HepG2 (cell line): ENCODE measurements at regions not wholly inside any gene's neighbourhood (a gene's known extent, or its start where the extent isn't known, plus 50 kb on each side); places are given as distances from the start of the nearest gene placed in this dataset.
A peak's percentile ranks its signal among the peaks of the same experiment; 100 is the strongest.

Experiments used
- ATAC-seq: fragments of 200-7000 bp; cut with Tn5 transposase; 3 replicates; pipeline ENCODE4 v1.9.1; 2020; ENCODE audit warnings: mild to moderate bottlenecking, moderate library complexity
- BruUV-seq: library from RNA; stranded (reverse); fragments of 400-500 nt; replicated peaks from 2 replicates; lab custom pipeline; 2021; lab: Mats Ljungman, UMichigan
- CTCF ChIA-PET: fragments of 300-600 bp; formaldehyde crosslinking; extraction: SDS; loops from one replicate; lab custom pipeline; 2021; ENCODE audit warnings: low total read pairs, inconsistent platforms, low intra/inter-chr PET ratio; lab: Yijun Ruan, JAX
- POLR2A ChIA-PET: fragments of 350-600 bp; sonication (Branson Sonifier 250); formaldehyde crosslinking; loops from one replicate; lab custom pipeline; 2020; ENCODE audit warnings: antibody characterized with exemption, inconsistent platforms; lab: Yijun Ruan, JAX
- DNase-seq: peaks from one replicate; pipeline ENCODE4 v3.0.0-alpha.2; 2015; ENCODE audit warnings: low spot score
- FAIRE-seq: peaks from 3 replicates; lab custom pipeline; 2011; peaks lifted over from hg19 to GRCh38; lab: Jason Lieb, UNC
- H2AFZ ChIP-seq: one replicate; pipeline ENCODE4 v1.6.1; 2011; ENCODE audit warnings: low read length, inconsistent platforms
- H3K27ac ChIP-seq: fragments of 300-600 bp; 3 replicates; pipeline ENCODE4 v1.8.0; 2011; ENCODE audit warnings: mixed run types, mild to moderate bottlenecking, mixed read lengths, low read length, inconsistent platforms; ENCODE audit not compliant: insufficient read depth; ENCODE audit errors: extremely low read length
- H3K27me3 ChIP-seq, 2 experiments: fragments of 200-600 bp in 1 of 2; 2 replicates in 1 of 2; 3 replicates in 1 of 2; pipeline versions ENCODE4 v1.6.0 to v1.8.0; 2011; ENCODE audit warnings: low read length in 2 of 2, mild to moderate bottlenecking in 2 of 2, moderate library complexity in 2 of 2, inconsistent platforms in 1 of 2; ENCODE audit not compliant: insufficient read depth in 2 of 2, control insufficient read depth in 1 of 2
- H3K36me3 ChIP-seq, 2 experiments: fragments of 200-600 bp in 1 of 2; replicated peaks in 1 of 2; 2 replicates in 1 of 2; 3 replicates in 1 of 2; pipeline versions ENCODE4 v1.5.1 to v1.8.0; 2011; ENCODE audit warnings: low read length in 2 of 2, inconsistent platforms in 1 of 2; ENCODE audit not compliant: insufficient read depth in 2 of 2, control insufficient read depth in 1 of 2
- H3K4me1 ChIP-seq: 2 replicates; pipeline ENCODE4 v1.5.1; 2012; ENCODE audit warnings: low read length, inconsistent platforms; ENCODE audit not compliant: insufficient read depth
- H3K4me2 ChIP-seq: 2 replicates; pipeline ENCODE4 v1.6.0; 2011; ENCODE audit warnings: low read depth, low read length, inconsistent platforms
- H3K4me3 ChIP-seq, 3 experiments: fragments of 200-600 bp in 1 of 3; sonication (generic), shearing (Covaris generic) in 1 of 3; replicated peaks in 1 of 3; 2 replicates each; pipeline ENCODE4 v1.5.1; 2011 to 2016; ENCODE audit warnings: low read length in 3 of 3, inconsistent platforms in 2 of 3, low read depth in 2 of 3, mild to moderate bottlenecking in 2 of 3, control low read depth in 1 of 3, mixed read lengths in 1 of 3; ENCODE audit not compliant: insufficient read depth in 1 of 3
- H3K79me2 ChIP-seq: one replicate; pipeline ENCODE4 v1.6.1; 2011; ENCODE audit warnings: low read length, inconsistent platforms; ENCODE audit not compliant: insufficient read depth
- H3K9ac ChIP-seq: 2 replicates; pipeline ENCODE4 v1.6.0; 2011; ENCODE audit warnings: mild to moderate bottlenecking, low read depth, low read length, inconsistent platforms; ENCODE audit not compliant: insufficient read depth
- H3K9me3 ChIP-seq: 2 replicates; pipeline ENCODE4 v1.5.1; 2012; ENCODE audit warnings: mild to moderate bottlenecking, low read length
- H4K20me1 ChIP-seq: 2 replicates; pipeline ENCODE4 v1.6.0; 2011; ENCODE audit warnings: inconsistent platforms, mild to moderate bottlenecking, low read length, moderate library complexity; ENCODE audit not compliant: insufficient read depth
- HCFC1 ChIP-seq: fragments of 150-350 bp; IDR thresholded peaks from 2 replicates; pipeline ENCODE4 v1.6.1; 2014; ENCODE audit warnings: low read depth, low read length
- KMT2B ChIP-seq: IDR thresholded peaks from 2 replicates; pipeline ENCODE4 v1.6.1; 2016; ENCODE audit warnings: missing genetic modification reagents, missing compliant biosample characterization
- MIXL1 ChIP-seq: IDR thresholded peaks from 2 replicates; pipeline ENCODE4 v1.6.1; 2016
- SMC3 ChIP-seq: IDR thresholded peaks from 2 replicates; pipeline ENCODE4 v1.6.1; 2011; ENCODE audit warnings: low read length, improper control_type of control experiment
- STAG1 ChIP-seq: sonication (generic); formaldehyde crosslinking; IDR thresholded peaks from 2 replicates; pipeline ENCODE4 v1.4.0; 2020; ENCODE audit warnings: missing genetic modification reagents
- ZNF615 ChIP-seq: sonication (generic); formaldehyde crosslinking; IDR thresholded peaks from 2 replicates; pipeline ENCODE4 v1.5.0; 2020; ENCODE audit warnings: mild to moderate bottlenecking, missing genetic modification reagents, borderline replicate concordance
- ZNF816 ChIP-seq: sonication (generic); formaldehyde crosslinking; IDR thresholded peaks from 2 replicates; pipeline ENCODE4 v1.8.0; 2022; ENCODE audit warnings: missing genetic modification reagents, mild to moderate bottlenecking, borderline replicate concordance
- WGBS: methylation state at CpG from one replicate; pipeline ENCODE4 v1.1.6; 2017; ENCODE audit warnings: low lambda C conversion rate; 5-methylcytosine and 5-hydroxymethylcytosine counted together
- in situ Hi-C: cut with HindIII; loops from 2 replicates; pipeline ENCODE4 v1.10.0; 2017; ENCODE audit warnings: low pct_unique_long_range_greater_than_20kb; ENCODE audit not compliant: extremely low pct_ligation_motif_present
- intact Hi-C: fragments of 100-400 bp; cut with micrococcal nuclease; formaldehyde crosslinking; loops from one replicate; pipeline ENCODE4 v1.10.0; 2022; ENCODE audit not compliant: unreplicated experiment
- TF ChIP-seq, protein P1 (sequence below): sonication (generic); formaldehyde crosslinking; IDR thresholded peaks from 2 replicates; pipeline ENCODE4 v1.5.0; 2020; ENCODE audit warnings: mild to moderate bottlenecking, missing genetic modification reagents, moderate library complexity

DNA sequence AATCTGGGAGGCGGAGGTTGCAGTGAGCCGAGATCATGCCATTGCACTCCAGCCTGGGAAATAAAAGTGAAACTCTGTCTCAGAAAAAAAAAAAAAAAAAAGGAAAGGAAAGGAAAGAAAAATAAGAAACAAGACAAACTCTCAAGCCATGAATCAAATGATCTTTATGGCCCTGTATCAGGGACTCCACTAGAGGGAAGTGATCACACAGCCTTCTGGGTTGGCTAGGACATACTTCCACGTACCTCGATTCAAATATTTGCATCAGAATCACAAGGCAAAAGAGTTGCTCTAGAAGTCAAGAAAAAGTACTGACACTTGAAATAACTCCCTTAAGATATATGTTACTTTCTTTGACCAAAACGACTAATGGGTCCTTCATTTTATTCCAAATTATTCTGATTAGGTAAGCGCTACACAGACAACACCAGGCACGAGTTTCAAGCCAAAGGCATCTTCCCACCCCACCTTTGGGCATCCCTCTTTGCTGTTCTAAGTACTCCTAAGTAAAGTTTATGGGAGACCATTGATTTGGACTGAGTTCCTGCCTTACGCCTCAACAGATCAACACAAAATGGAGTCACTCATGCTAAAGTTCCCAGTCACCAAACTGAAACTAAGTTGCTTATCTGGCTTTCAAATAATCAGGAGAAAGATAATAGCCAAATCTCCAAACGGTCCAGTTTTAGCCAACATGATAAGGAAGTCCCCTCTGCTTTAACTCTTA is 77.5 kb upstream of the NT5E start:
- in situ Hi-C loops (no loop called here), intact Hi-C loops (no loop called here)
- ChIA-PET POLR2A (interaction anchor here (0.7 kb wide), 1 partner anchor 110 kb away, joined by 4 read pairs; no protein-coding TSS in a partner anchor), CTCF (interaction anchor here (1.5 kb wide), 1 partner anchor 111 kb away, joined by 5 read pairs; no protein-coding TSS in a partner anchor)
- no peak overlapping the region for H3K4me2 ChIP-seq
- H4K20me1 ChIP-seq: no peaks in the 10 kb centered on the region
- TF ChIP-seq, protein P1, sequence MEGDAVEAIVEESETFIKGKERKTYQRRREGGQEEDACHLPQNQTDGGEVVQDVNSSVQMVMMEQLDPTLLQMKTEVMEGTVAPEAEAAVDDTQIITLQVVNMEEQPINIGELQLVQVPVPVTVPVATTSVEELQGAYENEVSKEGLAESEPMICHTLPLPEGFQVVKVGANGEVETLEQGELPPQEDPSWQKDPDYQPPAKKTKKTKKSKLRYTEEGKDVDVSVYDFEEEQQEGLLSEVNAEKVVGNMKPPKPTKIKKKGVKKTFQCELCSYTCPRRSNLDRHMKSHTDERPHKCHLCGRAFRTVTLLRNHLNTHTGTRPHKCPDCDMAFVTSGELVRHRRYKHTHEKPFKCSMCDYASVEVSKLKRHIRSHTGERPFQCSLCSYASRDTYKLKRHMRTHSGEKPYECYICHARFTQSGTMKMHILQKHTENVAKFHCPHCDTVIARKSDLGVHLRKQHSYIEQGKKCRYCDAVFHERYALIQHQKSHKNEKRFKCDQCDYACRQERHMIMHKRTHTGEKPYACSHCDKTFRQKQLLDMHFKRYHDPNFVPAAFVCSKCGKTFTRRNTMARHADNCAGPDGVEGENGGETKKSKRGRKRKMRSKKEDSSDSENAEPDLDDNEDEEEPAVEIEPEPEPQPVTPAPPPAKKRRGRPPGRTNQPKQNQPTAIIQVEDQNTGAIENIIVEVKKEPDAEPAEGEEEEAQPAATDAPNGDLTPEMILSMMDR: peak; percentile 44
- TF ChIP-seq ZNF816 (no peak), STAG1 (CRISPR knock-in tag) (peak; percentile 62), KMT2B (no peak), SMC3 (peak; percentile 49; the same call in 1 of the 2 replicates), ZNF615 (no peak), MIXL1 (no peak), HCFC1 (no peak)
- H3K9me3 ChIP-seq: no peaks in the 10 kb centered on the region
- H3K27me3 ChIP-seq: no peaks in the 10 kb centered on the region
- no peak overlapping the region for H3K4me3 ChIP-seq
- DNase-seq: peak; percentile 16
- no peaks in the 10 kb centered on the region for H3K79me2 ChIP-seq
- no peaks in the 10 kb centered on the region for H3K36me3 ChIP-seq
- H3K9ac ChIP-seq: no peak overlapping the region
- 71% methylated on average over 9 of the region's 9 CpGs for WGBS
- 0 out of 2 replicates have a peak, but pooled peaks cover 11% of the 10 kb centered on the region for H3K4me1 ChIP-seq
- no TSS peak for BruUV-seq
- no peak overlapping the region for H2AFZ ChIP-seq
- no peak for FAIRE-seq
- peak; percentile 69 for ATAC-seq
- H3K27ac ChIP-seq: no peak overlapping the region
